NT2/D1 (cell line): ENCODE measurements at regions not wholly inside any gene's neighbourhood (a gene's known extent, or its start where the extent isn't known, plus 50 kb on each side); places are given as distances from the start of the nearest gene placed in this dataset.

ENCODE experiments used
- DNase-seq: peaks from one replicate; pipeline ENCODE4 v3.0.0-alpha.2; 2011; ENCODE audit warnings: low read depth, low spot score
- H3K27me3 ChIP-seq: 2 replicates; pipeline ENCODE4 v1.6.0; 2011; ENCODE audit warnings: mild to moderate bottlenecking; ENCODE audit not compliant: insufficient read length, insufficient read depth
- H3K36me3 ChIP-seq: 2 replicates; pipeline ENCODE4 v1.6.1; 2011; ENCODE audit warnings: mild to moderate bottlenecking, low read length, mixed read lengths; ENCODE audit not compliant: insufficient read depth, insufficient read length
- H3K4me1 ChIP-seq: 2 replicates; pipeline ENCODE4 v1.5.1; 2011; ENCODE audit not compliant: insufficient read depth, insufficient read length
- H3K4me3 ChIP-seq: 2 replicates; pipeline ENCODE4 v1.5.1; 2011; ENCODE audit warnings: low read depth; ENCODE audit not compliant: insufficient read length
- H3K9ac ChIP-seq: 2 replicates; pipeline ENCODE4 v1.6.0; 2011; ENCODE audit warnings: low read depth; ENCODE audit not compliant: insufficient read length
- H3K9me3 ChIP-seq: 2 replicates; pipeline ENCODE4 v1.5.1; 2011; ENCODE audit warnings: mild to moderate bottlenecking, low read length; ENCODE audit not compliant: insufficient read depth
- SUZ12 ChIP-seq: IDR thresholded peaks from 2 replicates; pipeline ENCODE4 v1.6.1; 2011; ENCODE audit not compliant: insufficient read length, insufficient read depth; ENCODE audit errors: extremely low read depth
- YY1 ChIP-seq: IDR thresholded peaks from 2 replicates; pipeline ENCODE4 v1.6.1; 2011; ENCODE audit not compliant: insufficient read length, insufficient read depth
- ZNF274 ChIP-seq: IDR thresholded peaks from 2 replicates; pipeline ENCODE4 v1.6.1; 2011; ENCODE audit warnings: mild to moderate bottlenecking, low read depth, low read length

- Histone ChIP-seq H3K4me3 (no peak overlapping the region), H3K27me3 (no peaks in the 10 kb centered on the region), H3K4me1 (no peaks in the 10 kb centered on the region), H3K9ac (no peak overlapping the region), H3K36me3 (no peaks in the 10 kb centered on the region), H3K9me3 (no peaks in the 10 kb centered on the region)
- DNase-seq, result no peak
- no peak for TF ChIP-seq YY1
- TF ChIP-seq ZNF274, result no peak
- no peak for TF ChIP-seq SUZ12
These were observed 389.5 kb downstream of the KCNRG start for GRCh38 chr13:50404769-50405168.

DNA sequence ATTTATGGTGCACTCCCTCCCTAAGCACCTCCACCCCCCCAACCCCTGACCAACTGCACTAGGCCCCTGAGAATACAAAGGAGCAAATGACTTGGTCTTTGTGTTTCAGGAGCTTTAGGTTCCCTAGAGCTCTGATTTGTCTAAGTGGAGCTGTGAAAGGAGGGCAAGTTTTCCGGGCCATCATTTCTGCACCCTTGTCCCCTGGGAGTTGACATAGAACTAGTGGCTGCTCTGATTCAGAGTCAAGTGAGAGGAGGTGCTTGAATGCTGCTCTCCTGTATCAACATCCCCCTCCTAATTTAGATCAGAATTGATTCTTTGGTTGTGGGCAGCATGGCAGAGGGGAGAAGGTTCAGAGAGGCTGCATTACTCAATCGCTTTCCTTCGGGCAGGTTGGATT, 391.6 kb downstream of the KCNRG start:
- no peaks in the 10 kb centered on the region for H3K9me3 ChIP-seq
- no peak for DNase-seq
- no peaks in the 10 kb centered on the region for H3K4me1 ChIP-seq
- no peak overlapping the region for H3K4me3 ChIP-seq
- H3K36me3 ChIP-seq, result no peaks in the 10 kb centered on the region
- H3K27me3 ChIP-seq, result no peaks in the 10 kb centered on the region
- no peak for TF ChIP-seq ZNF274
- TF ChIP-seq SUZ12, result no peak
- no peak for TF ChIP-seq YY1
- no peak overlapping the region for H3K9ac ChIP-seq

- no peak overlapping the region for H3K4me3 ChIP-seq
- H3K4me1 ChIP-seq, result no peaks in the 10 kb centered on the region
- no peaks in the 10 kb centered on the region for H3K9me3 ChIP-seq
- no peak overlapping the region for H3K9ac ChIP-seq
- TF ChIP-seq SUZ12 (no peak), YY1 (no peak), ZNF274 (no peak)
- H3K36me3 ChIP-seq, result no peaks in the 10 kb centered on the region
- no peak for DNase-seq
- H3K27me3 ChIP-seq, result no peaks in the 10 kb centered on the region
These were observed 392.8 kb downstream of the KCNRG start for GRCh38 chr13:50408068-50408467.

GRCh38 chr13:50409220-50409619, 394.0 kb downstream of the KCNRG start:
- DNase-seq, result no peak
- Histone ChIP-seq H3K27me3 (no peaks in the 10 kb centered on the region), H3K9ac (no peak overlapping the region), H3K36me3 (no peaks in the 10 kb centered on the region), H3K4me3 (no peak overlapping the region), H3K4me1 (no peaks in the 10 kb centered on the region), H3K9me3 (no peaks in the 10 kb centered on the region)
- TF ChIP-seq YY1, result no peak
- TF ChIP-seq ZNF274, result no peak
- TF ChIP-seq SUZ12, result no peak

- no peaks in the 10 kb centered on the region for H3K27me3 ChIP-seq
- H3K9ac ChIP-seq, result no peak overlapping the region
- DNase-seq, result no peak
- no peaks in the 10 kb centered on the region for H3K9me3 ChIP-seq
- no peak overlapping the region for H3K4me3 ChIP-seq
- no peaks in the 10 kb centered on the region for H3K36me3 ChIP-seq
- no peaks in the 10 kb centered on the region for H3K4me1 ChIP-seq
- TF ChIP-seq ZNF274, result no peak
- no peak for TF ChIP-seq SUZ12
- TF ChIP-seq YY1, result no peak
These were observed 395.9 kb downstream of the KCNRG start for GRCh38 chr13:50410921-50411746.

DNA sequence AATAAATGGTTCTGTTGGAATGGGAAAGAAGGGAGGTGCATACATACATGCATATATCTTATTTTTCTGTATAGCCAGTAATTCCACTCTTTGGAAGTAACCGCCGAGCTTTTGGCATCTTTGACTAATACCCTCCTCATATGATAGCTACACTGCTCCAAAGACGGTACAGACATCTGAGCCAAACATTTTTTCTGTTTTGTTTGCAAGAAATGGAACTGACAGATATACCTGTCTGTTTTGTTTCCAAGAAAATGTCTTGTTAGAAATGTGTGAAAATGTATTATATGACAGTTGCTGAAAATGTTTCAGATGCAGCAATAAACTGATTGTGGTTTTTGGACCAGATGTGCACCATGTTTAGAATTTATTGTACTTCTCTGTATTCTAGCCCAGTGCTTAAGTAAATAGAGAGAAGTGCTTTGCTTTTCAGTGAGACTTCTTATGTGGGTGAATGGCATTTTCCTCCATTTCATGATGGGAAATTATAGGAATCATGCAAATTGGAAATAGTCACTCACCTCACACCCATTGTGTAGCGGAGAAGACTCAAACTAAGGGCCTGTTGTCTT, 396.9 kb downstream of the KCNRG start:
- DNase-seq, result no peak
- TF ChIP-seq ZNF274, result no peak
- TF ChIP-seq SUZ12, result no peak
- H3K4me1 ChIP-seq, result no peaks in the 10 kb centered on the region

DNA sequence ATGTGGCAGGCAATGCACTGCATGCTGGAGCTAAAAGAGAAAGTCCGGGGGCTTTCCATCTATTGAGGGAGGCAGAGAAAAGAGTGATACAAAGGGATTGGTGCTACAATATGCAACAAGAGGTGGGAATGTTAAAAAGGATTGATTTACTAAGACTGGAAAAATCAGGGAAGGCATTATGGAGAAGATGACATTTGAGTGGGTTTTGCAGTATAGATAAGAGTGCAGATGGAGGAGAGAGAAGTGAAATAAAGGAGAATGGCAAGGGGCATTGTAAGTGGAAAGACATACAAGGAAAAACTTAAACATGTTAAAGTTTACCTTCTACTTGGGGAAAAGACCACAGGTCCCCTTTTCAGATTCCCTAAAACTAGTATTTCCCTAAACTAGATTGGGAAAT, 399.4 kb downstream of the KCNRG start:
- TF ChIP-seq YY1, result no peak
- no peak for TF ChIP-seq ZNF274
- TF ChIP-seq SUZ12, result no peak

More for the DNA sequence above, 396.9 kb downstream of the KCNRG start:
- Histone ChIP-seq H3K36me3 (no peaks in the 10 kb centered on the region), H3K27me3 (no peaks in the 10 kb centered on the region), H3K9ac (no peak overlapping the region), H3K4me3 (no peak overlapping the region), H3K9me3 (no peaks in the 10 kb centered on the region)

More for the DNA sequence above, 399.4 kb downstream of the KCNRG start:
- no peaks in the 10 kb centered on the region for H3K9me3 ChIP-seq
- no peak for DNase-seq
- H3K9ac ChIP-seq, result no peak overlapping the region
- no peaks in the 10 kb centered on the region for H3K36me3 ChIP-seq
- no peak overlapping the region for H3K4me3 ChIP-seq
- no peaks in the 10 kb centered on the region for H3K4me1 ChIP-seq
- no peaks in the 10 kb centered on the region for H3K27me3 ChIP-seq
